B cell (primary cell): ENCODE measurements at regions not wholly inside any gene's neighbourhood (a gene's known extent, or its start where the extent isn't known, plus 50 kb on each side); places are given as distances from the start of the nearest gene placed in this dataset.

ENCODE experiments used
- ATAC-seq: fragments of 200-7000 bp; cut with Tn5 transposase; one replicate; pipeline ENCODE4 v1.10.0; 2021; ENCODE audit warnings: low read depth, mild to moderate bottlenecking, moderate number of reproducible peaks, moderate library complexity
- CTCF ChIA-PET: fragments of 350-600 bp; sonication (Branson Sonifier 250); formaldehyde crosslinking; loops from one replicate; lab custom pipeline; 2021; ENCODE audit warnings: antibody characterized with exemption, inconsistent platforms; lab: Charles Lee
- POLR2A ChIA-PET: fragments of 350-600 bp; sonication (Branson Sonifier 250); formaldehyde crosslinking; loops from one replicate; lab custom pipeline; 2021; ENCODE audit warnings: antibody characterized with exemption; lab: Charles Lee
- DNase-seq: peaks from one replicate; pipeline ENCODE4 v3.0.0; 2013
- H2AFZ ChIP-seq: 2 replicates; pipeline ENCODE4 v1.6.1; 2012; ENCODE audit warnings: mild to moderate bottlenecking, low read depth, low read length; ENCODE audit not compliant: insufficient read depth, poor library complexity, severe bottlenecking
- H3K27ac ChIP-seq, 2 donors: 1 replicate in 1 of 2; 2 replicates in 1 of 2; pipeline ENCODE4 v1.5.1; 2012 to 2013; ENCODE audit warnings: low read length in 2 of 2, mild to moderate bottlenecking in 2 of 2, moderate library complexity in 1 of 2
- H3K27me3 ChIP-seq, 4 experiments: fragments of 200-600 bp in 1 of 4; sonication (generic) in 1 of 4; replicated peaks in 1 of 4; 1 replicate in 2 of 4; 2 replicates in 2 of 4; pipeline versions ENCODE4 v1.6.1 to v1.7.0; 2013 to 2016; ENCODE audit warnings: low read length in 3 of 4, mild to moderate bottlenecking in 2 of 4, mixed read lengths in 1 of 4, moderate library complexity in 1 of 4; ENCODE audit not compliant: insufficient read depth in 4 of 4, control insufficient read depth in 3 of 4; ENCODE audit errors: control extremely low read depth in 1 of 4
- H3K36me3 ChIP-seq, 2 experiments: replicated peaks in 1 of 2; 1 replicate in 1 of 2; 2 replicates in 1 of 2; pipeline versions ENCODE4 v1.6.1 to v1.7.1; 2013; ENCODE audit warnings: low read length in 1 of 2; ENCODE audit not compliant: insufficient read depth in 2 of 2, control insufficient read depth in 1 of 2; ENCODE audit errors: control extremely low read depth in 1 of 2, extremely low read depth in 1 of 2
- H3K4me1 ChIP-seq, 2 donors: fragments of 200-600 bp in 1 of 2; sonication (generic) in 1 of 2; 1 replicate in 1 of 2; 2 replicates in 1 of 2; pipeline versions ENCODE4 v1.5.1 to v1.6.1; 2013 to 2017; ENCODE audit warnings: low read length in 2 of 2; ENCODE audit not compliant: control insufficient read depth in 2 of 2, insufficient read depth in 2 of 2
- H3K4me2 ChIP-seq: replicated peaks from 2 replicates; pipeline ENCODE3; 2012; ENCODE audit warnings: mild to moderate bottlenecking, low read depth, low read length; ENCODE audit not compliant: poor library complexity, severe bottlenecking
- H3K4me3 ChIP-seq, 5 experiments: fragments of 200-600 bp in 1 of 5; sonication (generic) in 1 of 5; 1 replicate in 3 of 5; 2 replicates in 2 of 5; pipeline versions ENCODE4 v1.5.1 to v1.7.0; 2011 to 2016; ENCODE audit warnings: low read length in 4 of 5, mild to moderate bottlenecking in 4 of 5, low read depth in 2 of 5, control low read depth in 1 of 5, moderate library complexity in 1 of 5; ENCODE audit not compliant: insufficient read depth in 1 of 5; ENCODE audit errors: control extremely low read depth in 1 of 5, extremely low read depth in 1 of 5
- H3K79me2 ChIP-seq: fragments of 200-600 bp; sonication (generic); one replicate; pipeline ENCODE4 v1.6.0; 2016; ENCODE audit warnings: low read length; ENCODE audit not compliant: control insufficient read depth, insufficient read depth
- H3K9ac ChIP-seq: fragments of 200-600 bp; sonication (generic); 2 replicates; pipeline ENCODE4 v1.6.1; 2017; ENCODE audit warnings: mild to moderate bottlenecking, low read length, moderate library complexity
- H3K9me3 ChIP-seq, 3 donors: one replicate each; pipeline versions ENCODE4 v1.6.1 to v1.7.1; 2013; ENCODE audit warnings: low read length in 2 of 3; ENCODE audit not compliant: control insufficient read depth in 2 of 3, insufficient read depth in 1 of 3; ENCODE audit errors: control extremely low read depth in 1 of 3
- H4K20me1 ChIP-seq: 2 replicates; pipeline ENCODE4 v1.6.0; 2012; ENCODE audit warnings: mild to moderate bottlenecking, low read length; ENCODE audit not compliant: insufficient read depth, control insufficient read depth, poor library complexity, severe bottlenecking
- H3K27ac Mint-ChIP-seq: one replicate; pipeline ENCODE4 v1.8.0; 2021; ENCODE audit warnings: mixed read lengths
- H3K27me3 Mint-ChIP-seq: one replicate; pipeline ENCODE4 v1.8.0; 2021; ENCODE audit warnings: mixed read lengths
- H3K4me1 Mint-ChIP-seq: one replicate; pipeline ENCODE4 v1.8.0; 2021; ENCODE audit warnings: mixed read lengths
- H3K4me3 Mint-ChIP-seq: one replicate; pipeline ENCODE4 v1.8.0; 2021; ENCODE audit warnings: mixed read lengths
- H3K9me3 Mint-ChIP-seq: one replicate; pipeline ENCODE4 v1.8.0; 2022; ENCODE audit warnings: mixed read lengths; ENCODE audit not compliant: insufficient read depth
- CTCF ChIP-seq: fragments of 200-600 bp; IDR thresholded peaks from one replicate; pipeline ENCODE4 v1.8.0; 2022; ENCODE audit warnings: antibody characterized with exemption, mild to moderate bottlenecking
- EZH2 ChIP-seq: IDR thresholded peaks from 2 replicates; pipeline ENCODE4 v1.6.1; 2012; ENCODE audit warnings: borderline replicate concordance, low read depth, mild to moderate bottlenecking, moderate library complexity, low read length; ENCODE audit not compliant: insufficient read depth, poor library complexity, severe bottlenecking
- WGBS: methylation state at CpG from one replicate; pipeline ENCODE4 v1.1.5; 2013; ENCODE audit warnings: missing lambda C conversion rate; ENCODE audit not compliant: insufficient coverage; 5-methylcytosine and 5-hydroxymethylcytosine counted together
- intact Hi-C: fragments of 100-400 bp; cut with micrococcal nuclease; formaldehyde crosslinking; loops from one replicate; pipeline ENCODE4 v1.10.0; 2022

DNA sequence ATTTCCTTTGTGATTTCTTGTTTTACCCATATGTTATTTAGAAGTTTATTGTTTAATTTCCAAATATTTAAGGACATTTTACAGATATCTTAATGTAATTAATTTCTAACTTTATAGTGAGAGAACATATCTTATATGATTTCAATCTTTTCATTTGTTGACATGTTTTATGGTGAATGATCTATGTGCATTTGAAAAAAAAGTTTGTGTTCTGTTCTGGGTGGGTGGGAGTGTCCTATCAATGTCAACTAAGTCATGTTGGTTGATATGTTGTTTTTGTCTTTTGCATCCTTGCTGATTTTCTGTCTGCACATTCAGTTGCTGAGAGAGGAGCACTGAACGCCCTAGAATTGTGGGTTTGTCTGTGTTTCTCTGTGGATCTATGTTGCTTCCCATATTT is 50.3 kb upstream of the CBFA2T3 start:
- no peak overlapping the region for H3K4me3 Mint-ChIP-seq
- Histone ChIP-seq H3K4me3 (no peak overlapping the region), H3K4me1 (peaks cover 12 to 14% of the 10 kb centered on the region in 2 donors), H3K9ac (no peak overlapping the region), H3K9me3 (peaks cover 5 to 16% (median 14%) of the 10 kb centered on the region in 3 donors), H4K20me1 (no peaks in the 10 kb centered on the region), H3K36me3 (no peaks in the 10 kb centered on the region), H2AFZ (no peak overlapping the region), H3K27me3 (peaks cover 0 to 5% (median 0%) of the 10 kb centered on the region in 4 experiments), H3K79me2 (no peaks in the 10 kb centered on the region), H3K4me2 (no peak overlapping the region), H3K27ac (no peak overlapping the region)
- peaks cover 5% of the 10 kb centered on the region for H3K9me3 Mint-ChIP-seq
- ChIA-PET POLR2A (no interaction called here), CTCF (no interaction called here)
- intact Hi-C loops, result no loop called here
- no peak for DNase-seq
- 100% methylated on average over 1 of the region's 1 CpG for WGBS
- TF ChIP-seq EZH2, result no peak
- no peak for TF ChIP-seq CTCF
- H3K27me3 Mint-ChIP-seq, result peaks cover 9% of the 10 kb centered on the region
- no peak for ATAC-seq
- no peak overlapping the region for H3K27ac Mint-ChIP-seq
- H3K4me1 Mint-ChIP-seq, result peaks cover 14% of the 10 kb centered on the region

- H3K4me1 Mint-ChIP-seq, result peaks cover 35% of the 10 kb centered on the region
- ATAC-seq, result peak; percentile 98
- H3K27me3 Mint-ChIP-seq, result no peaks in the 10 kb centered on the region
- no peak for TF ChIP-seq EZH2
- TF ChIP-seq CTCF, result no peak
- peaks cover 2% of the 10 kb centered on the region for H3K9me3 Mint-ChIP-seq
- no peaks in the 10 kb centered on the region for H4K20me1 ChIP-seq
- intact Hi-C loops, result loop anchor here (1.0 to 10.0 kb wide), 3 partner anchors 49 to 64 kb away; partner anchors contain the start of gene ACSF3
- H3K4me2 ChIP-seq, result peak overlapping the region; percentile 80
- H2AFZ ChIP-seq, result no peak overlapping the region
- H3K9ac ChIP-seq, result peak overlapping the region; percentile 36
- peaks cover 1 to 4% (median 2%) of the 10 kb centered on the region in 3 donors for H3K9me3 ChIP-seq
- H3K79me2 ChIP-seq, result no peaks in the 10 kb centered on the region
- H3K4me1 ChIP-seq, result peaks cover 19 to 26% of the 10 kb centered on the region in 2 donors
- ChIA-PET CTCF (no interaction called here), POLR2A (interaction anchor here (0.5 to 1.6 kb wide), 4 partner anchors 26 to 80 kb away, joined by 3 to 11 read pairs (median 6); no protein-coding TSS in a partner anchor)
- no peaks in the 10 kb centered on the region for H3K27me3 ChIP-seq
- H3K27ac Mint-ChIP-seq, result peak overlapping the region; percentile 69
- DNase-seq, result peak; percentile 91
- WGBS, result 30% methylated on average over 21 of the region's 24 CpGs
- H3K27ac ChIP-seq, result peak overlapping the region; percentile 35 to 68
- H3K4me3 ChIP-seq, result peak overlapping the region; percentile 6 to 51 (median 25)
- H3K36me3 ChIP-seq, result no peaks in the 10 kb centered on the region
- peak overlapping the region; percentile 56 for H3K4me3 Mint-ChIP-seq
These were observed 55.0 kb upstream of the CBFA2T3 start for GRCh38 chr16:89031715-89032659.
